A204.1 (cell line): ENCODE measurements at regions not wholly inside any gene's neighbourhood (a gene's known extent, or its start where the extent isn't known, plus 50 kb on each side); places are given as distances from the start of the nearest gene placed in this dataset.

Experiments used
- FAIRE-seq: peaks from 2 replicates; lab custom pipeline; 2012; peaks lifted over from hg19 to GRCh38; lab: Jason Lieb, UNC

DNA sequence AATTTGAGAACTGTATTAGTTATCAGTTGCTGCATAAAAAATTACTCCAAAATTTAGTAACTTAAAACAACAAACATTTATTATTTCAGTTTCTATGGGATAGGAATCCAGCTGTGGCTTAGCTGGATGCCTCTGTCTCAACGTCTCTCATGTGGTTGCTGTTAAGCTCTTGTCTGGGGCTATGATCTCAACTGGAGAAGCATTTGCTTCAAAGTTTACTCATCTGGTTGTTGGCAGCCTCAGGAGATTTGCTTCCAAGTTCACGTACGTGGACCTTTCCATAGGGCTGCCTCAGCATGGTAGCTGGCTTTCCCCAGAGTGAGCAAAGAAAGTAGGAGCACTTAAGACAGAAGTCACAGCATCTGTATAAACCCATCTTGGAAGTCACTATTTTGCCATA lies 144.9 kb upstream of the SESN3 start:
- FAIRE-seq, result no peak

GRCh38 chr11:95375451-95375850 lies 144.4 kb upstream of the SESN3 start:
- no peak for FAIRE-seq

- no peak for FAIRE-seq
Measured at GRCh38 chr11:95374105-95374504, 143.1 kb upstream of the SESN3 start.

DNA sequence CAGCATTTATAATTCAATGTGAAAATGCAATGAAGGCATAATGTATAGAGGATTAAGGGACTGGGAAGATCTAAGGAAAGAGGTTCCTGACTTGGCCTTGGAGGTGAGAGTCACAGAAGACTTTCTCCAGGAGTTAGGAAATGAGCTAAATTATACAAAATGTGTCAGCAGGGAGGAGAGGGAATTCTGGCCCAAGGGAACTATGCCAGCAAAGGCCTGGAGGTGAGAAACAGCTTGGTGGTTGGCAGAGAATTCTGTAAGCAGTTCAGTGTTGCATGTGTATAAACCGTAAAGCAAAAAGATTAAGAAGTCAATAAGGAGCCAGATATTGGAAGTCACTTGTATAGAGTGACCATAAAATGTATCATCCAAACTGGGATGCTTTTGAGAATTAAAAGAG lies 142.2 kb upstream of the SESN3 start:
- no peak for FAIRE-seq

DNA sequence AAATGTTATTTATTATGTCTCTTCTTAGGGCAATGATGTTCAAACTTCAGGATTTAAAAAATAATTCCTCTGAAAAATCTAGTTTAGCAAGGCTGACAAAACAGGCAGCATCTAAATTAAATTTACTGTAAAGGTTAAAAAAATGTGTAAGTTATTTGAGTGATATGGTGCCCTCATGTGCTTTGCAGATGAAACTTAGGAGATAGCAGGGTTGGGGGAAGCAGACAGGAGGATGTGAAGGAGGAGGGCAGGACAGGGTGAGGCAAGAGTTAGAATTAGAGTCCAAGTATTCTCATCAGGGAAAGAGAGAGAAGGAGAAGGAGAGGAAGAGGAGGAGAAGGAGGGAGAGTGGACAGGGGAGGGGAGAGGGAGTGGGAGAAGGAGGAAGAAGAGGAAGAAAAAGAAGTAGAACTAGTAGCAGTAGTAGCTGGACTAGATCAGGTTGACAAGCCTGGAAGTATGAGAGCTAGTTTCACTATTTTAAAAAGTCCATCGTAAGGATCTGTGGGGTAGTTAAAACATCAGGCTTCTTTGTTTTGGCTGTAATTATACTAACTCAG lies 141.2 kb upstream of the SESN3 start:
- FAIRE-seq, result no peak

DNA sequence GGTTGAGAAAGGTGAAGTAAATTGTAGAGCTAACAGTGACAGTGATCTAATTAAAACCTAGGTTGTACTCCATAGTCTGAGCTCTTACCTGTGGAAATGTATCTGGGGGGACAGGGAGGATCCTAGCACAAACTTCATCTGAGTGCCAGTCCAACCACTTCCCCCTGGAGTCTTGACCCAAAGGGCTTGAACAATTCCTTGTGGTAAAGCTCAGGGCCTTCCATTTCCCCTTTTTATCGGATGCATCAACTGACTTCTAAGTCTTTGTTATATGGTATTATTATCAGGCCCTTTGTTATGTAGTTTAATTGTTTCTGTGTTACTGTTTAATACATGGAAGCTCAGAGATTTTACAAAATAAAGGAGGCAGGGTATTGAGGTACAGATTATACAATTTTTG lies 140.2 kb upstream of the SESN3 start:
- no peak for FAIRE-seq

GRCh38 chr11:95367726-95368125 lies 136.7 kb upstream of the SESN3 start:
- no peak for FAIRE-seq

DNA sequence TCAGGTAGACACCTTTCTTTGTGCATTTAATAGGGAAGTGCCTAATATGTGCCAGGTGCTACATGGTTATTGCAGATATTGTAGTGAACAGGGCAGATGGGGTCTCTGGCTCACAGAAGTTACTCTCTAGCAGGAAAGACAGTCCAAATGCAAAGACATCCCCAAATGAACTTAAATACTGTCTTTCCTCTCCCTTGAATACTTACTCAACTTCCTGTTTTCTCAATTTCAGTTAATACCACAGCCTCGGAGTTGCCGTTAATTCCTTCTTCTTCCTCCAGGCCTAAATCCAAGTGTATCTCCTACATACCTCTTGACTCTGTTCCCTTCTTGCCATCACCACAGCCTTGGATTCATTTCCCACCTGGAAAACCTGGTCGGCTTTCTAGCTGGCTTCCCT lies 134.3 kb upstream of the SESN3 start:
- no peak for FAIRE-seq

DNA sequence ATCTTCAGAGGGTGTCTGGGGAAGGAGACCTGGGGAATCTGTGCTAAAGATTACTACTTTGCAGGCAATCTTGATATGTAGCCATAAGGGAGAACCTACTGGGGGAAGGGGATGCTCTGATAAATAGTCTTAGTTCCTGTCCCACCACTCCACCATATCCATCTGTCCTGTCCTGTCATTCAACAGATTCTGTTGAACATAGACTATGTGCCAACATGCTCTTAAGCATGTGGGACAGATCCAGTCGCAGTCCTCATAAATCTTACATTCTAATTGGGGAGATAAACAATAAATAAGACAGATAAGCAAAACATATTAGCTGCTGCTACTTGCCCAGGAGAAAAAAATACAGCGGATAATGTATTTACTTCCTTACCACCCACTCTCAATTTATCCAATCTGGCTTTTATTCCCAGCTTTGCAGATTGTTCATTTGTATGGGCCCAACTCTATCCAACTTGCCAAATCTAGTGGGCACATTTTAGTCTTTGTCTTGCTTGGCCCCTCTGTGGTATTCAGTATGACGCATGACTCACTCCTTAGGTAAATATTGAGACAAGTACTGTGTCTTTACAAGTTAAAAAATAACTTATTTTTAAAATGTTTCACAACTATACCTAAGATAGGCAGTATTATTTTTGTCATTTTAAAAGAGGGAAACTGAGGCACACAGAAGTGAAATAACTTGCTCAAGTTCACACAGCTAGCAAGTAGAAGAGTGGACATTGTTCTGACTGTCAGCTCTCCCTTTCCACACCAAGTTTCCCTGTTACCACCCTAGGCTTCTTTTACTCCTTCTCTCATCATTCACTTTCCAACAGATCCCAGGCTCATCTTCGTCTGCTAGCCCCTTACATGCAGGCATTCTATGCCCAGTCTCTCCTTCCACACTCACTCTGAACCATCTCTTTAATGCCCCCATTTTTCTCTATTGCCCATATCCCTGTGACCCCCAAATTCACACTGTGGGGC lies 133.6 kb upstream of the SESN3 start:
- no peak for FAIRE-seq

DNA sequence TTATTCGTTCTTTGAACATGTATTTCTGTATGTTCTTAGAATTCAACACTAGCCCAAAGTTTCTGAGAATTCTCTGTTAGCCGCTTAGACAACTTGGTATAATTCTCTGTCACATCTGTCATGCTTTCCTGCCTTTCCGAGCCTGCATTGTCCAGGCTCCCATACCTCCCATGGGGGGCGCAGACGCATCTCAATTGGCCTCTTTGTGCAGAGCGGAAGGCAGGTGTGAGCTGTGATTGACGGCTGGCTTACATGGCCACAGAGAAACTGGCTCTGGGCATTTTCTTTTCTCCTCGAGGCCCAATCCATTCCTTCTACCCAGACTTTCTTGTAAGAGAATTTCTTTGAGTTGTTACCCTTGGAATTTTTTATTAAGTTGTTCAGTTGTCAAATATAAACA lies 132.7 kb upstream of the SESN3 start:
- FAIRE-seq, result no peak

- FAIRE-seq, result no peak
Measured at GRCh38 chr11:95363164-95363563, 132.2 kb upstream of the SESN3 start.

GRCh38 chr11:95361180-95361579 lies 130.2 kb upstream of the SESN3 start:
- no peak for FAIRE-seq

DNA sequence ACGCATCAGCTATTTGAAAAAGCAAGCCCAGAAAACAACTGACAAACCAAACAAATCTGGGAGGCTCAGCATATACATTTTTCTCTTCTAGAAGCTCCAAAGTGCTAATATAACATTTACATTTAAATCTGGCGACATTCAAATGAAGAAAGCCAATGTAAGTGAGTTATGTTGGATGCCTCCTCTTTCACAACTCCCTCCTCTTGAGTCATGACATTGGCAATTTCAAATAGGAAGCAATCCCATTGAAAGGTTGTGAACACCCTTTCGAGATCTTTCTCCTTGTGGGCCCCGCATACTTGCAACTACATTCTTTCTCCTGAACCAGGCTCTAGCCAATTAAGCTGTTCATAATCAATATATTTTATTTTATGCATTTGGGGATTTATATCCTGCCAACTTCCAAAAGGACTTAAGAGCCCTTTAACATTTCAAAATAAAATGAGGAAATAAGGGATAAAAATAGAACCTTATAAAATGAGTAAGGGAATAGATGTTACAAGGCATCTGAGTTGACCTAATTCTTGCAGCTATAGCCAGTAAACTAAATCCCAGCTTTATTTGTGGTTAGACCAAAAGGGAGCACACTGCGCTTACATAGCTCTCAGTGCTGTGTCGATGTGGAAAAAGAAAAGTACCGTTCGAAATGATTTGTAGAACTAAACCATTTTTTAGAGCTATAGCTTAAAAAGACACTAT lies 129.5 kb upstream of the SESN3 start:
- no peak for FAIRE-seq

- no peak for FAIRE-seq
Measured at GRCh38 chr11:95359756-95360155, 128.8 kb upstream of the SESN3 start.

GRCh38 chr11:95359341-95359663 lies 128.3 kb upstream of the SESN3 start:
- no peak for FAIRE-seq

DNA sequence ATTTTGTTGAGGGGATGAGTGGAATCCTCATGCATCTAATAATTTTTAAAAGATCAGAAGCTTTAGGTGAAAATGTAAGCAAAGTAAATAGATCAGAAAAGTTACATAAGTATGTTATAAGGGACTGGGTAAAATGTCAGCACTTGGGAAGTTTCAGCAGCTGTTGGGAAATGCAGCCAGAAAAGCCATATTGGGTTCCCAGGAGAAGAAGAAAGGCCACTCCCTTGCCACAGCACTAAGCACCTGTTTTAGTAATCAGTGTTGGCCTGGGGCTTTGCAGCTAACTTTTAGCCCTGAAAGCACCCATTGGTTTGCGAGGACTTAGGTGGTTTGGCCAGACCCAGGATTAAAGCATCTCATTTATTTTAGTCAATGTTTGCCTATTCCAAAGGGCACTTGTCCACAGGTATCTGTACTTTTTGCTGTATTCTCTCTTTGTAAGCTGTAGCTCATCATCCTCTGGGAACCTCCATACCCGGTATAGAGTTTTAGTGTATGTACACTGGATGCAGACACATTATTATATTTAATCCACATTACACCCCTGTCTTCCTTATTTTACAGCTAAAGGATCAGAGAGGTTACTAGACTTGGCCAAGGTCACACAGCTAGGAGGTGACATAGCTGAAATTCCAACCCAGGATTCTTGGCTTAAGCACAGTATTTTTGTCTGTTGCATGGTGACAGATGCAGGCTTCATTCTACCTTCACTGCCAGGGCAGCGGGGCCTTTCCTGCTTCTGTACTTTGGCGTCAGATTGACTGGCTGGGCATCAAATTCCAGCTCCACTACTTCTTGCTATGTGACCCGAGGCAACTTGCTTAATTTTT lies 127.7 kb upstream of the SESN3 start:
- no peak for FAIRE-seq

GRCh38 chr11:95354304-95354703 lies 123.3 kb upstream of the SESN3 start:
- no peak for FAIRE-seq

- FAIRE-seq, result no peak
Measured at GRCh38 chr11:95353706-95354105, 122.7 kb upstream of the SESN3 start.

DNA sequence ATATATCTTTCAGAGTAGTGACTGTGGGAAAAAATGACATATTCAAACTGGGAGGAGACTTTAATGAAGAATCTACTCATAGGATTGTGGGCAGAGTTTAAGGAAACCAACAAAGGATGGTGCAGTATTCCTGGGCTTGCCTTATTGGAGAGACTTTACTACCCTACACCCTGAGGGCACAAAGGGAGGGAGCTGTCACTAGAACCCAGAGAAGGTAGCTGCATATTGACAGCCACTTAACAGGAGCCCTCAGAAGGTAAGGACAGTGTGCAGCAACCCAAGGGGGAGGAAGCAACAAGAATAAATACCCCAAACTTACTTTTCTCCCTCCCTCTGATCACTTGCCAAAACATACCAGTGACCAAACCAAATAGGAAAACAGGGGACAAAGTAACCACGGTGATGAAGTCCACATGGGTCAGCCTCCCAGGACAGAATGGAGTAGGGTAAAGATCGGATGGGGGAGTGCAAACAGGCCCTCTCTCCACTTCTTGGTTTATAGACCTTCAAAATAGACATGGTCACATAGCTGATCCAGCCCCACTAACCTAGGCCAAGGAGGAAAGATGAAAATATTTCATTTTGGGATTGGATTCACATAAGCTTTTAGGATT lies 121.8 kb upstream of the SESN3 start:
- no peak for FAIRE-seq

DNA sequence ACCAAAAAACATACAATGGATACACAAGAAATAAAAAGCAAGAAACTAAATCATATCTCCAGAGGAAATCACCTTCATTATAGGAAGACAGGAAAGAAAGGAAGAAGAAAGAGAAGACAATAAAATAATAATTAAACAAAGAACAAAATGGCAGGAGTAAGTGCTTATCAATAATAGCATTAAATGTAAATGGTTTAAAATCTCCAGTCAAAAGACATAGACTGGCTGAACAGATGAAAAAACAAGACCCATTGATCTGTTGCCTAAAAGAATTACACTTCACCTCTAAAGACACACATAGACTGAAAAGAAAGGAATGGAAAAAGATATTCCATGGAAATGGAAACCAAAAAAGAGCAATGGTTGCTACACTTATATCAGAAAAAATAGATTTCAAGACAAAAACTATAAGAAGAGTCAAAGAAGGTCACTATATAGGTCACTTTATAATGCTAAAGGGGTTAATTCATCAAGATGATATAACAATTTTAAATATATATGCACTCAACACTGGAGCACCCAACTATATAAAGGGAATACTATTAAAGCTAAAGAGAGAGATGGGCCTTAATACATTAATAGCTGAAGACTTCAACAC lies 118.4 kb upstream of the SESN3 start:
- no peak for FAIRE-seq

- FAIRE-seq, result no peak
Measured at GRCh38 chr11:95346265-95346664, 115.3 kb upstream of the SESN3 start.

DNA sequence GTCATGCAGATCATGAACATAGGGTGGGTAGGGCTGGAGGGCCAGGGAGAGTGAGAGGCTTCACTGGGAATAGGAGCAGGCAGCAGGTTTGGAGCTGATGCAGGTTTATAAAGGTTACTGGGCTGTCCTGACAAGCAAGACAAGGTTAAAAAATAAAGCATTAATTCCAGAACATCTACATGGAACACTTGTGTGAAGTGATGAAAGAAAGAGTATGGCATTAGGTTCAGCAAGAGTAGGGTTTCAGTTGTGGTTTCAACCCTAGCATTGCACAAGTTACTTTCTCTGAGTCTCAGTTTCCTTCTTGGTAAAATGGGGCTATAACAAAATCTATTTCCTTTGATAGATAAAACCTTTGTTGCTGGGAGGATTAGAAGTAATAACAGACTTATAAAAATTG lies 114.6 kb upstream of the SESN3 start:
- FAIRE-seq, result no peak
